ENCODE measurements at regions not wholly inside any gene's neighbourhood (a gene's known extent, or its start where the extent isn't known, plus 50 kb on each side); places are given as distances from the start of the nearest gene placed in this dataset.

- no peak for TF ChIP-seq FOXA1 (IDR thresholded peaks at IDR 0.05)
- TF ChIP-seq FOXM1 (IDR thresholded peaks at IDR 0.05; ENCODE audit: borderline replicate concordance) = no peak
- TF ChIP-seq BHLHE40 (IDR thresholded peaks at IDR 0.05; ENCODE audit: borderline replicate concordance) = no peak
- no peak for TF ChIP-seq PKNOX1 (IDR thresholded peaks at IDR 0.05)
- TF ChIP-seq HDGF (IDR thresholded peaks at IDR 0.05; ENCODE audit: borderline replicate concordance) = no peak
- no peak for TF ChIP-seq ZNF384 (IDR thresholded peaks at IDR 0.05)
- no peak for TF ChIP-seq LEF1 (IDR thresholded peaks at IDR 0.05; ENCODE audit: borderline replicate concordance)
- no peak for TF ChIP-seq L3MBTL2 (conservative IDR thresholded peaks at IDR 0.05)
- TF ChIP-seq ELF4 (IDR thresholded peaks at IDR 0.05) = no peak
- no peak for TF ChIP-seq TARDBP (IDR thresholded peaks at IDR 0.05)
- no peak for TF ChIP-seq NFRKB (IDR thresholded peaks at IDR 0.05)
- no peak for TF ChIP-seq SP1 (IDR thresholded peaks at IDR 0.05)
- no peak for TF ChIP-seq ARNT (IDR thresholded peaks at IDR 0.05)
- no peak for TF ChIP-seq FOXK2 (IDR thresholded peaks at IDR 0.05)
- TF ChIP-seq SUZ12 (IDR thresholded peaks at IDR 0.05) = no peak
- no peak for TF ChIP-seq CTBP1 (IDR thresholded peaks at IDR 0.05; ENCODE audit: borderline replicate concordance)
- DNase-seq (ENCODE audit: extremely low spot score) = no peak
- POLR2A ChIA-PET = no interaction called here
- CTCF ChIA-PET = no interaction called here
Measured at GRCh38 chr1:232519186-232519585, 110.7 kb downstream of the SIPA1L2 start.

- no peak for TF ChIP-seq BHLHE40 (IDR thresholded peaks at IDR 0.05; ENCODE audit: borderline replicate concordance)
- TF ChIP-seq L3MBTL2 (conservative IDR thresholded peaks at IDR 0.05) = no peak
- no peak for TF ChIP-seq NFRKB (IDR thresholded peaks at IDR 0.05)
- no peak for TF ChIP-seq LEF1 (IDR thresholded peaks at IDR 0.05; ENCODE audit: borderline replicate concordance)
- TF ChIP-seq ZNF384 (IDR thresholded peaks at IDR 0.05) = no peak
- TF ChIP-seq FOXM1 (IDR thresholded peaks at IDR 0.05; ENCODE audit: borderline replicate concordance) = no peak
- no peak for TF ChIP-seq ARNT (IDR thresholded peaks at IDR 0.05)
- TF ChIP-seq FOXA1 (IDR thresholded peaks at IDR 0.05) = no peak
- ChIA-PET CTCF (interaction anchor here (1.0 kb wide), 1 partner anchor 15 kb away, joined by 3 read pairs; no protein-coding TSS in a partner anchor), POLR2A (no interaction called here)
- no peak for DNase-seq (ENCODE audit: extremely low spot score)
Measured at GRCh38 chr1:232518349-232518748, 111.6 kb downstream of the SIPA1L2 start.

- CTCF ChIA-PET = interaction anchor here (1.0 kb wide), 1 partner anchor 14 kb away, joined by 3 read pairs; no protein-coding TSS in a partner anchor
- DNase-seq (ENCODE audit: extremely low spot score) = no peak
- no peak for TF ChIP-seq SP1 (IDR thresholded peaks at IDR 0.05)
- TF ChIP-seq FOXM1 (IDR thresholded peaks at IDR 0.05; ENCODE audit: borderline replicate concordance) = no peak
- no peak for TF ChIP-seq NFRKB (IDR thresholded peaks at IDR 0.05)
- TF ChIP-seq SUZ12 (IDR thresholded peaks at IDR 0.05) = no peak
- no peak for TF ChIP-seq LEF1 (IDR thresholded peaks at IDR 0.05; ENCODE audit: borderline replicate concordance)
- TF ChIP-seq TARDBP (IDR thresholded peaks at IDR 0.05) = no peak
- POLR2A ChIA-PET = no interaction called here
Measured at GRCh38 chr1:232517204-232517603, 112.7 kb downstream of the SIPA1L2 start.

- no peak for DNase-seq (ENCODE audit: extremely low spot score)
- ChIA-PET POLR2A (no interaction called here), CTCF (no interaction called here)
- no peak for TF ChIP-seq ARNT (IDR thresholded peaks at IDR 0.05)
- no peak for TF ChIP-seq FOXM1 (IDR thresholded peaks at IDR 0.05; ENCODE audit: borderline replicate concordance)
- no peak for TF ChIP-seq ZNF384 (IDR thresholded peaks at IDR 0.05)
- TF ChIP-seq PKNOX1 (IDR thresholded peaks at IDR 0.05) = no peak
- TF ChIP-seq NFRKB (IDR thresholded peaks at IDR 0.05) = no peak
- TF ChIP-seq CTBP1 (IDR thresholded peaks at IDR 0.05; ENCODE audit: borderline replicate concordance) = no peak
- no peak for TF ChIP-seq HDGF (IDR thresholded peaks at IDR 0.05; ENCODE audit: borderline replicate concordance)
- TF ChIP-seq LEF1 (IDR thresholded peaks at IDR 0.05; ENCODE audit: borderline replicate concordance) = no peak
- TF ChIP-seq SP1 (IDR thresholded peaks at IDR 0.05) = no peak
- TF ChIP-seq L3MBTL2 (conservative IDR thresholded peaks at IDR 0.05) = no peak
- no peak for TF ChIP-seq TARDBP (IDR thresholded peaks at IDR 0.05)
- no peak for TF ChIP-seq ELF4 (IDR thresholded peaks at IDR 0.05)
- TF ChIP-seq SUZ12 (IDR thresholded peaks at IDR 0.05) = no peak
Measured at GRCh38 chr1:232515706-232516105, 114.2 kb downstream of the SIPA1L2 start.

GRCh38 chr1:232512712-232513111 is 117.2 kb downstream of the SIPA1L2 start:
- no peak for DNase-seq (ENCODE audit: extremely low spot score)

More at GRCh38 chr1:232512712-232513111, 117.2 kb downstream of the SIPA1L2 start:
- CTCF ChIA-PET = no interaction called here
- TF ChIP-seq BHLHE40 (IDR thresholded peaks at IDR 0.05; ENCODE audit: borderline replicate concordance) (no peak), CTBP1 (IDR thresholded peaks at IDR 0.05; ENCODE audit: borderline replicate concordance) (no peak), HDGF (IDR thresholded peaks at IDR 0.05; ENCODE audit: borderline replicate concordance) (no peak), ZNF384 (IDR thresholded peaks at IDR 0.05) (no peak), FOXA1 (IDR thresholded peaks at IDR 0.05) (no peak), LEF1 (IDR thresholded peaks at IDR 0.05; ENCODE audit: borderline replicate concordance) (no peak), NFRKB (IDR thresholded peaks at IDR 0.05) (no peak), ELF4 (IDR thresholded peaks at IDR 0.05) (no peak), PKNOX1 (IDR thresholded peaks at IDR 0.05) (no peak), SP1 (IDR thresholded peaks at IDR 0.05) (no peak), TARDBP (IDR thresholded peaks at IDR 0.05) (no peak), SUZ12 (IDR thresholded peaks at IDR 0.05) (no peak), FOXK2 (IDR thresholded peaks at IDR 0.05) (no peak), ARNT (IDR thresholded peaks at IDR 0.05) (no peak), L3MBTL2 (conservative IDR thresholded peaks at IDR 0.05) (no peak), FOXM1 (IDR thresholded peaks at IDR 0.05; ENCODE audit: borderline replicate concordance) (no peak)
- POLR2A ChIA-PET = no interaction called here
